ENCODE measurements at regions not wholly inside any gene's neighbourhood (a gene's known extent, or its start where the extent isn't known, plus 50 kb on each side); places are given as distances from the start of the nearest gene placed in this dataset.

DNA sequence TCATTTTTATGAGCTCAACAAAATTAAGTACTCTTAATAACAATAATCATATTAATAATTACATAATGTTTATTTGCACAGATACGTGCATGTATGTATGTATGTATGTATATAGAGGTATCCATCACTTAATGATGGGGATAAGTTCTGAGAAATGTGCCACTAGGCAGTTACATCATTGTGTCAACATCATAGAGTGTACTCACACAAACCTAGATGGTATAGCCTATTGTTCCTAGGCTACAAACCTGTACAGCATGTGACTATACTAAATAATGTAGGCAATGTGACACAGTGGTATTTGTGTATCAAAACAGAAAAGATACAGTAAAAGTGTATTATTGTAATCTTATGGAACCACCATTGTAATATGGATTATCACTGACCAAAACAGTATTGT lies 874.7 kb upstream of the GBE1 start:
- TF ChIP-seq CREB1 (IDR thresholded peaks at IDR 0.05; ENCODE audit: low read depth) (no peak), NFIC (IDR thresholded peaks at IDR 0.05) (no peak), TAF1 (IDR thresholded peaks at IDR 0.05; ENCODE audit: low read depth) (no peak), FOXM1 (IDR thresholded peaks at IDR 0.05; ENCODE audit: borderline replicate concordance, low read depth) (no peak)
